OCI-LY3 (cell line): ENCODE measurements at regions not wholly inside any gene's neighbourhood (a gene's known extent, or its start where the extent isn't known, plus 50 kb on each side); places are given as distances from the start of the nearest gene placed in this dataset.

Source experiments
- H2AFZ ChIP-seq: fragments of 200-600, 300-600 bp; shearing (Covaris generic); 2 replicates; pipeline ENCODE4 v1.6.0; 2014; ENCODE audit warnings: antibody characterized with exemption, low read depth, low read length
- H3K27ac ChIP-seq: fragments of 200-600, 300-600 bp; sonication (generic); 2 replicates; pipeline ENCODE4 v1.5.1; 2014; ENCODE audit warnings: mild to moderate bottlenecking, low read length, moderate library complexity, mixed read lengths
- H3K27me3 ChIP-seq: fragments of 200-600, 300-600 bp; sonication (generic); 2 replicates; pipeline ENCODE4 v1.6.1; 2014; ENCODE audit warnings: low read depth, low read length, mixed read lengths
- H3K36me3 ChIP-seq: fragments of 200-600, 300-600 bp; sonication (generic); replicated peaks from 2 replicates; pipeline ENCODE3; 2014; ENCODE audit warnings: low read depth, low read length, mixed read lengths
- H3K4me1 ChIP-seq: fragments of 300-600, 200-600 bp; sonication (generic); 2 replicates; pipeline ENCODE4 v1.6.1; 2014; ENCODE audit warnings: low read length, mixed read lengths
- H3K4me2 ChIP-seq: fragments of 200-600, 300-600 bp; sonication (generic); 2 replicates; pipeline ENCODE4 v1.6.1; 2014; ENCODE audit warnings: low read length, mixed read lengths
- H3K4me3 ChIP-seq: fragments of 300-600, 200-600 bp; sonication (generic); 2 replicates; pipeline ENCODE4 v1.5.1; 2014; ENCODE audit warnings: antibody characterized with exemption, mild to moderate bottlenecking, low read length, moderate library complexity
- H3K79me2 ChIP-seq: fragments of 300-600, 200-600 bp; shearing (Covaris generic); 2 replicates; pipeline ENCODE4 v1.6.1; 2014; ENCODE audit warnings: mild to moderate bottlenecking, low read length, mixed read lengths
- H3K9ac ChIP-seq: fragments of 300-600, 200-600 bp; shearing (Covaris generic); 2 replicates; pipeline ENCODE4 v1.6.0; 2014; ENCODE audit warnings: mild to moderate bottlenecking, low read length, moderate library complexity
- H3K9me3 ChIP-seq: fragments of 200-600, 300-600 bp; shearing (Covaris generic); 2 replicates; pipeline ENCODE4 v1.6.1; 2014; ENCODE audit warnings: low read length, mixed read lengths; ENCODE audit not compliant: insufficient read depth
- H4K20me1 ChIP-seq: fragments of 200-600, 300-600 bp; sonication (generic); 2 replicates; pipeline ENCODE4 v1.6.1; 2016; ENCODE audit warnings: low read length, mixed read lengths; ENCODE audit not compliant: insufficient read depth
- EZH2phosphoT487 ChIP-seq: fragments of 200-600 bp; shearing (Covaris generic); IDR thresholded peaks from 2 replicates; pipeline ENCODE4 v1.6.1; 2018; ENCODE audit warnings: antibody characterized with exemption, mixed run types, low read depth
- TF ChIP-seq, protein P1 (sequence below): fragments of 200-600, 300-600 bp; sonication (generic); IDR thresholded peaks from 2 replicates; pipeline ENCODE4 v1.5.1; 2014; ENCODE audit warnings: antibody characterized with exemption, low read length, low read depth

DNA sequence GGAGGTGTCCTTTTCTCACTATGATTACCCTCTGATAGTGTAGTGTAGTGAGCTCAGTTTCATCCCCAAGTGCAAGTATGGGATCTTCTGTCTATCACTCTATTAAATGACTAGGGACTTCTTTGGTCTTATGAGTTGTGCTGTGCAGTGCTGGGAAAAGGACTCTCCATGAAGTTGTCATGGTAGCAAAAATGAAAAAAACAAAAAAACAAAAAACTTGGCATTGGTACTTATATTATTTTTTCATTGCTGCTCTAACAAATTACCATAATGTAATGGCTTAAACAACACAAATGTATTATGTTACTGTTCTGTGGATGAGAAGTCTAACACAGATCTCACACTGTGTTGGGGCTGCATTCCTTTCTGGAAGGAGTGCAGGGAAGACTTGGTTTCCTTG is 393.1 kb upstream of the NOVA1 start:
- no peak overlapping the region for H3K27ac ChIP-seq
- no peak for TF ChIP-seq EZH2phosphoT487
- TF ChIP-seq, protein P1, sequence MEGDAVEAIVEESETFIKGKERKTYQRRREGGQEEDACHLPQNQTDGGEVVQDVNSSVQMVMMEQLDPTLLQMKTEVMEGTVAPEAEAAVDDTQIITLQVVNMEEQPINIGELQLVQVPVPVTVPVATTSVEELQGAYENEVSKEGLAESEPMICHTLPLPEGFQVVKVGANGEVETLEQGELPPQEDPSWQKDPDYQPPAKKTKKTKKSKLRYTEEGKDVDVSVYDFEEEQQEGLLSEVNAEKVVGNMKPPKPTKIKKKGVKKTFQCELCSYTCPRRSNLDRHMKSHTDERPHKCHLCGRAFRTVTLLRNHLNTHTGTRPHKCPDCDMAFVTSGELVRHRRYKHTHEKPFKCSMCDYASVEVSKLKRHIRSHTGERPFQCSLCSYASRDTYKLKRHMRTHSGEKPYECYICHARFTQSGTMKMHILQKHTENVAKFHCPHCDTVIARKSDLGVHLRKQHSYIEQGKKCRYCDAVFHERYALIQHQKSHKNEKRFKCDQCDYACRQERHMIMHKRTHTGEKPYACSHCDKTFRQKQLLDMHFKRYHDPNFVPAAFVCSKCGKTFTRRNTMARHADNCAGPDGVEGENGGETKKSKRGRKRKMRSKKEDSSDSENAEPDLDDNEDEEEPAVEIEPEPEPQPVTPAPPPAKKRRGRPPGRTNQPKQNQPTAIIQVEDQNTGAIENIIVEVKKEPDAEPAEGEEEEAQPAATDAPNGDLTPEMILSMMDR: no peak
- H3K36me3 ChIP-seq: no peaks in the 10 kb centered on the region
- no peak overlapping the region for H3K4me2 ChIP-seq
- H3K27me3 ChIP-seq: no peaks in the 10 kb centered on the region
- H3K9ac ChIP-seq: no peak overlapping the region
- no peaks in the 10 kb centered on the region for H4K20me1 ChIP-seq
- H2AFZ ChIP-seq: no peak overlapping the region
- H3K4me1 ChIP-seq: no peaks in the 10 kb centered on the region
- H3K79me2 ChIP-seq: no peaks in the 10 kb centered on the region
- H3K9me3 ChIP-seq: no peaks in the 10 kb centered on the region
- no peak overlapping the region for H3K4me3 ChIP-seq

DNA sequence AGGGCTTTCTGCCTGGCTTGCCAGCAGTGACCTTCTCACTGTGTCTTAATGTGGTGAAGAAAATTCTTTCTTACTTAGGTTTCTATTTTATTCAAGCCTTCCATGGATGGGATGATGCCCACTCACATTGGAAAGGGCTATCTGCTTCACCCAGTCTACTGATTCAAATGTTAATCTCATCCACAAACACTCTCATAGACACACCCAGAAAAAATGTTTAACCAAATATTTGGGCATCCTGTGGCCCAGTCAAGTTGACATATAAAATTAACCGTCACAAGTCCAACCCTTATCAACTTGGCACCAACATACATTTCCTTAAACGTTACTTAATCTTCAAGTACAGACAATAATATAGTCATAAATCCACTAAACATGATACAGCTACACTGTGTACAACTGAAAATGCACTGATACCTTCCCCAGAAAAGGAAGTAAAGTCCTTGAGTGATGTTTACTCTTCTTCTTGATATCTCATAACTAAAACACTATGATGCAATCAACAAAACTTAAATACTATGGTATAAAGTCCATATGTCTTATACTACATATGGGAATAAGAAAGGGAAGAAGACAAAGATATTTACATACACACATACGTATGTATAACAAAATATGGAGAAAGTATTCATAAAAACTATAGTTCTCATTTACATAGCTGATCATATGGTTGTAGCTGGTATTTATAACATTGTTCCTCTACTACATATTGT is 394.7 kb upstream of the NOVA1 start:
- no peaks in the 10 kb centered on the region for H3K79me2 ChIP-seq
- TF ChIP-seq, protein P1: no peak
- no peak for TF ChIP-seq EZH2phosphoT487
- H4K20me1 ChIP-seq: no peaks in the 10 kb centered on the region
- no peak overlapping the region for H3K4me3 ChIP-seq
- H3K27me3 ChIP-seq: no peaks in the 10 kb centered on the region
- no peaks in the 10 kb centered on the region for H3K9me3 ChIP-seq
- H3K4me1 ChIP-seq: no peaks in the 10 kb centered on the region
- no peak overlapping the region for H3K27ac ChIP-seq
- H3K9ac ChIP-seq: no peak overlapping the region
- H2AFZ ChIP-seq: no peak overlapping the region
- H3K4me2 ChIP-seq: no peak overlapping the region
- no peaks in the 10 kb centered on the region for H3K36me3 ChIP-seq

DNA sequence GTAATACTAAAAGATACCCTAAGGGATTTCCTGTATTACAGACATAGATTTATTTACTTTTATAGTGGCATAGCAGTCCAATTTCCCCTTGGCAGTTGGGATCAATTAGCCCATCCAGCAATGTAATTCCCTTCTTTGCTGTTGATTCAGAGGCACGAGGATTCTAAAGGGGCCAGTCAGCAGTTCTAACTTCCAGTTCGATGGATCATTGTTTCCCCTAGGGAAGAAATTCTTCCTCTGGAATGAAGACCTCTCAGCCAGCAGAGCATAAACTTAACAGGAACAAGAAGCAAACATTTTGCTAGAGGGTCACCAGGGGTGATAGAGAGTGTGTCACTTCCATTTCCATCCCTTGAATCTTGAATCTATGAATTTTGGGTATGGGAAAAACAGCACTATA is 395.7 kb upstream of the NOVA1 start:
- Histone ChIP-seq H3K27ac (no peak overlapping the region), H3K9me3 (no peaks in the 10 kb centered on the region), H3K4me2 (no peak overlapping the region), H3K79me2 (no peaks in the 10 kb centered on the region), H3K4me1 (no peaks in the 10 kb centered on the region), H4K20me1 (no peaks in the 10 kb centered on the region), H3K27me3 (no peaks in the 10 kb centered on the region), H3K9ac (no peak overlapping the region), H2AFZ (no peak overlapping the region), H3K4me3 (no peak overlapping the region), H3K36me3 (no peaks in the 10 kb centered on the region)
- TF ChIP-seq, protein P1: no peak
- TF ChIP-seq EZH2phosphoT487: no peak

DNA sequence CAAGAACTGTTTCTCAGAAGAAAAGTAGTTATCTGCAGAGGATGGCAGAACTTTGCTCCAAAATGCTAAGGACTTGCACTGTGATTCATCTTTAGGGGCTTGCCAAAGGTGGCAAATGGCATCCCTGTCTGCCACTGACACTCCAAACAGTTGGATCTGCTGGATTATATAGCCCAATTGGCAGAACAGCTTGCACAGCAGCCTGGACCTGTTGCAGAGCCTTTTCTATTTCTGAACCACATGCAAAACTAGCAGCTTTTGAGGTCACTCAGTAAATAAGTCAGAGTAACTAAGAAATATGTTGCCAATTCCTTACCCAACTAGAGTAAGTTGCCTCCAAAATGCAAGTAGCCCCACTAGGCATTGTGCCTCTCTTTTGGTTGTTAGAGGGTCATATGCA is 397.5 kb upstream of the NOVA1 start:
- Histone ChIP-seq H3K4me1 (no peaks in the 10 kb centered on the region), H3K4me2 (no peak overlapping the region), H3K9me3 (no peaks in the 10 kb centered on the region), H3K27ac (no peak overlapping the region), H3K27me3 (no peaks in the 10 kb centered on the region), H2AFZ (no peak overlapping the region), H3K9ac (no peak overlapping the region), H3K4me3 (no peak overlapping the region), H4K20me1 (no peaks in the 10 kb centered on the region), H3K79me2 (no peaks in the 10 kb centered on the region), H3K36me3 (no peaks in the 10 kb centered on the region)
- no peak for TF ChIP-seq EZH2phosphoT487
- TF ChIP-seq, protein P1: no peak
